PC-9 (cell line): ENCODE measurements at regions not wholly inside any gene's neighbourhood (a gene's known extent, or its start where the extent isn't known, plus 50 kb on each side); places are given as distances from the start of the nearest gene placed in this dataset.

Source experiments
- BruUV-seq: library from RNA; stranded (reverse); fragments of 400-500 nt; replicated peaks from 2 replicates; lab custom pipeline; 2021; lab: Mats Ljungman, UMichigan
- CTCF ChIA-PET: fragments of 300-600 bp; sonication (Branson Sonifier 250); formaldehyde crosslinking; loops from one replicate; lab custom pipeline; 2022; ENCODE audit warnings: antibody characterized with exemption; lab: Charles Lee
- POLR2A ChIA-PET: fragments of 300-600 bp; sonication (Branson Sonifier 250); formaldehyde crosslinking; loops from one replicate; lab custom pipeline; 2022; ENCODE audit warnings: antibody characterized with exemption; ENCODE audit not compliant: unreplicated experiment; lab: Charles Lee
- DNase-seq, 2 experiments: peaks; one replicate each; pipeline versions ENCODE4 v3.0.0 to v3.0.0-alpha.2; 2015 to 2022; ENCODE audit warnings: mixed read lengths in 1 of 2
- H2AFZ ChIP-seq: fragments of 200-600 bp; sonication (generic); 2 replicates; pipeline ENCODE4 v1.8.1; 2017; ENCODE audit warnings: antibody characterized with exemption
- H3F3A ChIP-seq: fragments of 200-600 bp; sonication (generic); 2 replicates; pipeline ENCODE4 v1.8.1; 2017; ENCODE audit warnings: antibody characterized with exemption, mild to moderate bottlenecking, low read depth; ENCODE audit not compliant: insufficient read depth
- H3K27ac ChIP-seq: fragments of 200-600 bp; sonication (generic); 2 replicates; pipeline ENCODE4 v1.6.1; 2016; ENCODE audit warnings: mixed run types
- H3K27me3 ChIP-seq: fragments of 200-600 bp; sonication (generic); 2 replicates; pipeline ENCODE4 v1.6.1; 2016; ENCODE audit warnings: low read depth, mixed run types; ENCODE audit not compliant: insufficient read depth
- H3K36me3 ChIP-seq: fragments of 200-600 bp; sonication (generic); 2 replicates; pipeline ENCODE4 v1.6.1; 2016; ENCODE audit warnings: low read depth, mixed run types
- H3K4me1 ChIP-seq: fragments of 200-600 bp; sonication (generic); replicated peaks from 2 replicates; pipeline ENCODE4 v1.6.1; 2016; ENCODE audit warnings: mixed run types; ENCODE audit not compliant: insufficient read depth
- H3K4me2 ChIP-seq: fragments of 200-600 bp; sonication (generic); 2 replicates; pipeline ENCODE4 v1.6.1; 2017; ENCODE audit warnings: mixed run types
- H3K4me3 ChIP-seq: fragments of 200-600 bp; sonication (generic); 2 replicates; pipeline ENCODE4 v1.6.1; 2016; ENCODE audit warnings: mixed run types
- H3K79me2 ChIP-seq: fragments of 200-600 bp; sonication (generic); 2 replicates; pipeline ENCODE4 v1.6.1; 2017; ENCODE audit warnings: low read depth, mixed run types
- H3K9me2 ChIP-seq: fragments of 200-600 bp; sonication (generic); 2 replicates; pipeline ENCODE4 v1.8.1; 2017; ENCODE audit warnings: mild to moderate bottlenecking; ENCODE audit not compliant: insufficient read depth
- H3K9me3 ChIP-seq: fragments of 200-600 bp; sonication (generic); 2 replicates; pipeline ENCODE4 v1.8.1; 2016; ENCODE audit warnings: low read depth; ENCODE audit not compliant: insufficient read depth
- H4K20me1 ChIP-seq: fragments of 200-600 bp; sonication (generic); 2 replicates; pipeline ENCODE4 v1.8.1; 2017; ENCODE audit not compliant: insufficient read depth
- EZH2 ChIP-seq: fragments of 200-600 bp; sonication (generic); IDR thresholded peaks from 2 replicates; pipeline ENCODE4 v1.8.0; 2017; ENCODE audit warnings: antibody characterized with exemption, low read depth
- intact Hi-C: fragments of 100-400 bp; cut with micrococcal nuclease; formaldehyde crosslinking; loops from one replicate; pipeline ENCODE4 v1.10.0; 2022; ENCODE audit not compliant: unreplicated experiment
- TF ChIP-seq, protein P1 (sequence below): fragments of 200-600 bp; sonication (generic); conservative IDR thresholded peaks from 2 replicates; pipeline ENCODE4 v1.6.1; 2017; ENCODE audit warnings: mixed run types, antibody characterized with exemption, mild to moderate bottlenecking, moderate library complexity

DNA sequence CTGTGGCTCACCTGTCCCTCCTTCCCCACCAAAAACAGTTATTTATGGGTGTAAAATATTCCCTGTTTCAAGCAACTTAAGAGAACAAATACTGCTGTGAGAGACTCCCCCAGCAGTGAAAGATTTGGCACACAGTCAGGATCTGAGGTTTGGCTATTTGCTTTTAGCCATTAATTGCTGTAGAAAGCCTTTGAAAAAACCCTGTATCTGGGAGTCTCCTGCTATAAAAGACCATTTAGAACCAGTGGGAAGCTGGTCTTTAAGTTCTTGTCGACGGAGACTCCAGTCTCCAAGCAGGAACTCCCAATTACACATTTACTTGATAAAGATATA lies 55.1 kb upstream of the PCSK6 start:
- intact Hi-C loops = no loop called here
- no peak overlapping the region for H3K4me3 ChIP-seq
- H2AFZ ChIP-seq = no peak overlapping the region
- ChIA-PET CTCF (no interaction called here), POLR2A (no interaction called here)
- no peak for DNase-seq
- H3K36me3 ChIP-seq = no peaks in the 10 kb centered on the region
- no peaks in the 10 kb centered on the region for H3F3A ChIP-seq
- no peak overlapping the region for H3K27ac ChIP-seq
- no peaks in the 10 kb centered on the region for H4K20me1 ChIP-seq
- no peak overlapping the region for H3K4me2 ChIP-seq
- H3K79me2 ChIP-seq = no peaks in the 10 kb centered on the region
- H3K27me3 ChIP-seq = no peaks in the 10 kb centered on the region
- TF ChIP-seq, protein P1, sequence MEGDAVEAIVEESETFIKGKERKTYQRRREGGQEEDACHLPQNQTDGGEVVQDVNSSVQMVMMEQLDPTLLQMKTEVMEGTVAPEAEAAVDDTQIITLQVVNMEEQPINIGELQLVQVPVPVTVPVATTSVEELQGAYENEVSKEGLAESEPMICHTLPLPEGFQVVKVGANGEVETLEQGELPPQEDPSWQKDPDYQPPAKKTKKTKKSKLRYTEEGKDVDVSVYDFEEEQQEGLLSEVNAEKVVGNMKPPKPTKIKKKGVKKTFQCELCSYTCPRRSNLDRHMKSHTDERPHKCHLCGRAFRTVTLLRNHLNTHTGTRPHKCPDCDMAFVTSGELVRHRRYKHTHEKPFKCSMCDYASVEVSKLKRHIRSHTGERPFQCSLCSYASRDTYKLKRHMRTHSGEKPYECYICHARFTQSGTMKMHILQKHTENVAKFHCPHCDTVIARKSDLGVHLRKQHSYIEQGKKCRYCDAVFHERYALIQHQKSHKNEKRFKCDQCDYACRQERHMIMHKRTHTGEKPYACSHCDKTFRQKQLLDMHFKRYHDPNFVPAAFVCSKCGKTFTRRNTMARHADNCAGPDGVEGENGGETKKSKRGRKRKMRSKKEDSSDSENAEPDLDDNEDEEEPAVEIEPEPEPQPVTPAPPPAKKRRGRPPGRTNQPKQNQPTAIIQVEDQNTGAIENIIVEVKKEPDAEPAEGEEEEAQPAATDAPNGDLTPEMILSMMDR = no peak
- no peak for TF ChIP-seq EZH2
- no peaks in the 10 kb centered on the region for H3K4me1 ChIP-seq
- BruUV-seq = no TSS peak
- H3K9me2 ChIP-seq = no peaks in the 10 kb centered on the region
- no peaks in the 10 kb centered on the region for H3K9me3 ChIP-seq

DNA sequence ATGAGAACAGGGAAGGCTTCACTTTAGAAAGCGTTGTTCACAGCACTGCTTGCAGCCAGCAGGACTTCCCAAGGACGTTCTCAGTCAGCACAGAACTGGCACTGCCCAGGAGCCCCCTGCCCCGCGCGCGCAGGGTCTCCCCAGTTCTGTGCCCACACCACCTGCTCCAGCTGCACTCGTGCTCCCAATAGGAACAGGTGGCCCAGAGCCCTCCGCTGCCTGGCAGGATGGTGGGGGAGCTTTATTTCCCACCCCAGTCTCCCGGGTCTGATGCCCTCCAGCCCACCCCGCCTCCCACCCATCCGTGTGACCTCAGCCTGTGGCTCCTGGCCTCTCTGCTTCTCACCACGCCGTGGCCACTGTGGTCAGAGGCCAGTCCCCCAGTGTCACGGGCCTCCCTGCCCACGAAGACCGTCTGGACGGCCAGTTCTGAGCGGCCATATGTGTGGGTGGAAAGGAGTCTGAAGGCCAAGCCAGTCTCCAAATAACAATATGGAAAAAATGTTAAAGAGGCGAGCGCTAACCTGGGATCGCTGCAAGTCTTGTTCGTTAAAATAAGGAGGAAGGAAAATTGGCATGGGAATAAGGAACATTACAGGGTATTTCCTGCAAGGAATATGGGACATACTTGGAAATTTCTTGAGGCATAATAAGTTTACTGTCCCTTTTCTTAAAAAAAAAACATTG lies 54.6 kb upstream of the PCSK6 start:
- no peak for DNase-seq
- Histone ChIP-seq H3K27me3 (no peaks in the 10 kb centered on the region), H3K79me2 (no peaks in the 10 kb centered on the region), H3K4me3 (no peak overlapping the region), H3K4me2 (no peak overlapping the region), H3F3A (no peaks in the 10 kb centered on the region), H3K27ac (no peak overlapping the region), H3K9me3 (no peaks in the 10 kb centered on the region), H4K20me1 (no peaks in the 10 kb centered on the region), H2AFZ (no peak overlapping the region), H3K4me1 (no peaks in the 10 kb centered on the region), H3K36me3 (no peaks in the 10 kb centered on the region), H3K9me2 (no peaks in the 10 kb centered on the region)
- TF ChIP-seq, protein P1 = no peak
- TF ChIP-seq EZH2 = no peak
- ChIA-PET POLR2A (no interaction called here), CTCF (no interaction called here)
- intact Hi-C loops = no loop called here
- no TSS peak for BruUV-seq

GRCh38 chr15:101543431-101543830 lies 53.9 kb upstream of the PCSK6 start:
- no peaks in the 10 kb centered on the region for H3K36me3 ChIP-seq
- ChIA-PET POLR2A (no interaction called here), CTCF (no interaction called here)
- H3K4me3 ChIP-seq = no peak overlapping the region
- H2AFZ ChIP-seq = no peak overlapping the region
- H3K4me1 ChIP-seq = no peaks in the 10 kb centered on the region
- TF ChIP-seq EZH2 = no peak
- TF ChIP-seq, protein P1 = no peak
- no peaks in the 10 kb centered on the region for H4K20me1 ChIP-seq
- no peaks in the 10 kb centered on the region for H3K9me3 ChIP-seq
- H3K9me2 ChIP-seq = no peaks in the 10 kb centered on the region
- BruUV-seq = no TSS peak
- H3F3A ChIP-seq = no peaks in the 10 kb centered on the region
- intact Hi-C loops = no loop called here
- no peak overlapping the region for H3K27ac ChIP-seq
- no peaks in the 10 kb centered on the region for H3K79me2 ChIP-seq
- H3K4me2 ChIP-seq = no peak overlapping the region
- DNase-seq = no peak
- H3K27me3 ChIP-seq = no peaks in the 10 kb centered on the region
